ENCODE measurements at regions not wholly inside any gene's neighbourhood (a gene's known extent, or its start where the extent isn't known, plus 50 kb on each side); places are given as distances from the start of the nearest gene placed in this dataset.

GRCh38 chr9:108347463-108348188 is 508.2 kb downstream of the ACTL7B start:
- no peak for DNase-seq (ENCODE audit: low spot score)
- in situ Hi-C loops (cut with MboI; ENCODE audit: low sequenced_read_pairs, unreplicated experiment) = no loop called here
- TF ChIP-seq CTCF (IDR thresholded peaks at IDR 0.05; ENCODE audit: borderline replicate concordance, control extremely low read depth, extremely low read depth, insufficient read depth, missing control alignments) = no peak

- TF ChIP-seq CTCF (IDR thresholded peaks at IDR 0.05; ENCODE audit: borderline replicate concordance, control extremely low read depth, extremely low read depth, insufficient read depth, missing control alignments) = no peak
- in situ Hi-C loops (cut with MboI; ENCODE audit: low sequenced_read_pairs, unreplicated experiment) = no loop called here
- no peak for DNase-seq (ENCODE audit: low spot score)
These were observed 510.0 kb downstream of the ACTL7B start for GRCh38 chr9:108345826-108346225.

- in situ Hi-C loops (cut with MboI; ENCODE audit: low sequenced_read_pairs, unreplicated experiment) = no loop called here
- no peak for TF ChIP-seq CTCF (IDR thresholded peaks at IDR 0.05; ENCODE audit: borderline replicate concordance, control extremely low read depth, extremely low read depth, insufficient read depth, missing control alignments)
These were observed 516.5 kb downstream of the ACTL7B start for GRCh38 chr9:108339251-108339650.

GRCh38 chr9:108336575-108336974 is 519.2 kb downstream of the ACTL7B start:
- no peak for TF ChIP-seq CTCF (IDR thresholded peaks at IDR 0.05; ENCODE audit: borderline replicate concordance, control extremely low read depth, extremely low read depth, insufficient read depth, missing control alignments)
- DNase-seq (ENCODE audit: low spot score) = no peak
- in situ Hi-C loops (cut with MboI; ENCODE audit: low sequenced_read_pairs, unreplicated experiment) = no loop called here

More at GRCh38 chr9:108339251-108339650, 516.5 kb downstream of the ACTL7B start:
- no peak for DNase-seq (ENCODE audit: low spot score)

GRCh38 chr9:108333530-108333983 is 522.2 kb downstream of the ACTL7B start:
- in situ Hi-C loops (cut with MboI; ENCODE audit: low sequenced_read_pairs, unreplicated experiment) = no loop called here
- no peak for TF ChIP-seq CTCF (IDR thresholded peaks at IDR 0.05; ENCODE audit: borderline replicate concordance, control extremely low read depth, extremely low read depth, insufficient read depth, missing control alignments)
- DNase-seq (ENCODE audit: low spot score) = no peak

GRCh38 chr9:108331596-108331995 is 524.2 kb downstream of the ACTL7B start:
- in situ Hi-C loops (cut with MboI; ENCODE audit: low sequenced_read_pairs, unreplicated experiment) = no loop called here
- no peak for DNase-seq (ENCODE audit: low spot score)
- no peak for TF ChIP-seq CTCF (IDR thresholded peaks at IDR 0.05; ENCODE audit: borderline replicate concordance, control extremely low read depth, extremely low read depth, insufficient read depth, missing control alignments)
